PFSK-1 (cell line): ENCODE measurements at regions not wholly inside any gene's neighbourhood (a gene's known extent, or its start where the extent isn't known, plus 50 kb on each side); places are given as distances from the start of the nearest gene placed in this dataset.

Source experiments
- FOXP2 ChIP-seq: optimal IDR thresholded peaks from 2 replicates; pipeline ENCODE3; 2011; ENCODE audit warnings: borderline replicate concordance, control low read depth, inconsistent platforms; ENCODE audit not compliant: insufficient read depth; ENCODE audit errors: extremely low read length, extremely low read depth
- POLR2AphosphoS5 ChIP-seq: IDR thresholded peaks from 2 replicates; pipeline ENCODE4 v1.6.1; 2012; ENCODE audit warnings: low read depth, mild to moderate bottlenecking, control low read depth, low read length, moderate library complexity
- REST ChIP-seq, 2 experiments: IDR thresholded peaks; 2 replicates each; pipeline versions ENCODE4 v1.6.1 to v1.8.0; 2011 to 2012; ENCODE audit warnings: low read depth in 2 of 2, low read length in 2 of 2, control low read depth in 1 of 2, inconsistent platforms in 1 of 2, mild to moderate bottlenecking in 1 of 2, moderate library complexity in 1 of 2; ENCODE audit not compliant: insufficient read depth in 1 of 2
- SIN3A ChIP-seq: IDR thresholded peaks from 2 replicates; pipeline ENCODE4 v1.6.1; 2012; ENCODE audit warnings: mild to moderate bottlenecking, low read length, moderate library complexity, borderline replicate concordance; ENCODE audit not compliant: insufficient read depth
- TAF1 ChIP-seq: IDR thresholded peaks from 2 replicates; pipeline ENCODE4 v1.6.1; 2012; ENCODE audit warnings: low read length, control low read depth, borderline replicate concordance; ENCODE audit not compliant: insufficient read depth

- TF ChIP-seq SIN3A: no peak
- no peak for TF ChIP-seq FOXP2
- TF ChIP-seq POLR2AphosphoS5: no peak
- no peak for TF ChIP-seq REST (IDR thresholded peaks at IDR 0.05; ENCODE audit: insufficient read depth in 1 of 2, low read depth in 2 of 2, low read length in 2 of 2)
- TF ChIP-seq TAF1: no peak
Observed at GRCh38 chr3:79976466-79976865, 208.7 kb upstream of the ROBO1 start.

GRCh38 chr3:79973917-79974595 is 206.3 kb upstream of the ROBO1 start:
- TF ChIP-seq REST (IDR thresholded peaks at IDR 0.05; ENCODE audit: insufficient read depth in 1 of 2, low read depth in 2 of 2, low read length in 2 of 2) (no peak), POLR2AphosphoS5 (no peak), FOXP2 (no peak), TAF1 (no peak), SIN3A (no peak)

- TF ChIP-seq POLR2AphosphoS5: no peak
- no peak for TF ChIP-seq SIN3A
- TF ChIP-seq TAF1: no peak
- no peak for TF ChIP-seq FOXP2
- TF ChIP-seq REST (IDR thresholded peaks at IDR 0.05; ENCODE audit: insufficient read depth in 1 of 2, low read depth in 2 of 2, low read length in 2 of 2): no peak
Observed at GRCh38 chr3:79973482-79973881, 205.7 kb upstream of the ROBO1 start.

- no peak for TF ChIP-seq POLR2AphosphoS5
- no peak for TF ChIP-seq SIN3A
- no peak for TF ChIP-seq REST (IDR thresholded peaks at IDR 0.05; ENCODE audit: insufficient read depth in 1 of 2, low read depth in 2 of 2, low read length in 2 of 2)
- TF ChIP-seq TAF1: no peak
- TF ChIP-seq FOXP2: no peak
Observed at GRCh38 chr3:79968418-79968817, 200.6 kb upstream of the ROBO1 start.

GRCh38 chr3:79960594-79960993 is 192.8 kb upstream of the ROBO1 start:
- TF ChIP-seq FOXP2 (no peak), POLR2AphosphoS5 (no peak), SIN3A (no peak), TAF1 (no peak), REST (IDR thresholded peaks at IDR 0.05; ENCODE audit: insufficient read depth in 1 of 2, low read depth in 2 of 2, low read length in 2 of 2) (no peak)
